Lower leg skin (tissue), 4 donors: ENCODE measurements at regions not wholly inside any gene's neighbourhood (a gene's known extent, or its start where the extent isn't known, plus 50 kb on each side); places are given as distances from the start of the nearest gene placed in this dataset.

Experiments used
- DNase-seq, 2 donors: peaks; one replicate each; pipeline ENCODE4 v3.0.0-alpha.2; 2019; ENCODE audit warnings: low spot score in 2 of 2
- H3K4me3 ChIP-seq: fragments of 200-600 bp; sonication (generic); 2 replicates; pipeline ENCODE4 v1.5.1; 2017; ENCODE audit warnings: mild to moderate bottlenecking, low read depth; ENCODE audit not compliant: poor library complexity, severe bottlenecking
- CTCF ChIP-seq, 3 donors: fragments of 450-650 bp; IDR thresholded peaks; one replicate each; pipeline ENCODE4 v1.5.1; 2016; ENCODE audit warnings: antibody characterized with exemption in 3 of 3, mild to moderate bottlenecking in 3 of 3, moderate library complexity in 2 of 3
- POLR2A ChIP-seq, 2 donors: fragments of 450-650 bp; IDR thresholded peaks; one replicate each; pipeline ENCODE4 v1.6.1; 2016 to 2017; ENCODE audit warnings: antibody characterized with exemption in 2 of 2, mild to moderate bottlenecking in 1 of 2, moderate library complexity in 1 of 2
- WGBS, 2 donors: methylation state at CpG; one replicate each; pipeline ENCODE4 v1.1.5; 2018; 5-methylcytosine and 5-hydroxymethylcytosine counted together
- intact Hi-C: fragments of 100-400 bp; cut with DNase I; formaldehyde crosslinking; loops from one replicate; pipeline ENCODE4 v1.15.0; 2023; ENCODE audit warnings: low total_unique reads

GRCh38 chr15:62928242-62928999, 114.1 kb upstream of the TPM1 start:
- intact Hi-C loops, result no loop called here
- 50 to 61% methylated on average over 12 of the region's 12 CpGs for WGBS, 2 donors
- TF ChIP-seq POLR2A (IDR thresholded peaks at IDR 0.05), result no peak
- TF ChIP-seq CTCF (IDR thresholded peaks at IDR 0.05), result no peak
- DNase-seq, result no peak
- H3K4me3 ChIP-seq, result no peak overlapping the region

- no peak for DNase-seq
- no peak overlapping the region for H3K4me3 ChIP-seq
- intact Hi-C loops, result no loop called here
- TF ChIP-seq CTCF (IDR thresholded peaks at IDR 0.05) (no peak), POLR2A (IDR thresholded peaks at IDR 0.05) (no peak)
These were observed 113.6 kb upstream of the TPM1 start for GRCh38 chr15:62929000-62929357.

- WGBS, 2 donors, result 58 to 80% methylated on average over 1 of the region's 1 CpG
- no peak for DNase-seq
- TF ChIP-seq POLR2A (IDR thresholded peaks at IDR 0.05), result no peak
- no peak for TF ChIP-seq CTCF (IDR thresholded peaks at IDR 0.05)
- intact Hi-C loops, result no loop called here
- H3K4me3 ChIP-seq, result no peak overlapping the region
These were observed 110.9 kb upstream of the TPM1 start for GRCh38 chr15:62931650-62932049.

- TF ChIP-seq CTCF (IDR thresholded peaks at IDR 0.05) (no peak), POLR2A (IDR thresholded peaks at IDR 0.05) (no peak)
- WGBS, 2 donors, result 0 to 35% methylated on average over 1 of the region's 1 CpG
These were observed 110.1 kb upstream of the TPM1 start for GRCh38 chr15:62932436-62932835.

GRCh38 chr15:62933386-62933785, 109.2 kb upstream of the TPM1 start:
- intact Hi-C loops, result no loop called here
- no peak for DNase-seq
- H3K4me3 ChIP-seq, result no peak overlapping the region
- no peak for TF ChIP-seq POLR2A (IDR thresholded peaks at IDR 0.05)
- no peak for TF ChIP-seq CTCF (IDR thresholded peaks at IDR 0.05)
- WGBS, 2 donors, result 43 to 51% methylated on average over 2 of the region's 2 CpGs

More at GRCh38 chr15:62932436-62932835, 110.1 kb upstream of the TPM1 start:
- intact Hi-C loops, result no loop called here
- no peak overlapping the region for H3K4me3 ChIP-seq
- no peak for DNase-seq
